Loucy (cell line): ENCODE measurements at regions not wholly inside any gene's neighbourhood (a gene's known extent, or its start where the extent isn't known, plus 50 kb on each side); places are given as distances from the start of the nearest gene placed in this dataset.

Source experiments
- H2AFZ ChIP-seq: fragments of 200-600 bp; sonication (generic); 2 replicates; pipeline ENCODE4 v1.6.0; 2016; ENCODE audit warnings: antibody characterized with exemption, mild to moderate bottlenecking, low read length, moderate library complexity
- H3F3A ChIP-seq: fragments of 200-600 bp; 2 replicates; pipeline ENCODE4 v1.6.0; 2016; ENCODE audit warnings: antibody characterized with exemption, low read depth, mild to moderate bottlenecking
- H3K27me3 ChIP-seq: fragments of 200-600 bp; sonication (generic); 2 replicates; pipeline ENCODE4 v1.6.1; 2014; ENCODE audit warnings: low read length, mild to moderate bottlenecking; ENCODE audit not compliant: insufficient read depth, poor library complexity, severe bottlenecking
- H3K36me3 ChIP-seq: fragments of 200-600 bp; sonication (generic); 2 replicates; pipeline ENCODE4 v1.6.1; 2016; ENCODE audit warnings: low read length; ENCODE audit not compliant: insufficient read depth
- H3K4me1 ChIP-seq: fragments of 200-600 bp; sonication (generic); 2 replicates; pipeline ENCODE4 v1.5.1; 2014; ENCODE audit warnings: low read length, mild to moderate bottlenecking; ENCODE audit not compliant: insufficient read depth, poor library complexity, severe bottlenecking
- H3K4me2 ChIP-seq: fragments of 200-600 bp; sonication (generic); 2 replicates; pipeline ENCODE4 v1.6.0; 2014; ENCODE audit warnings: antibody characterized with exemption, low read length, low read depth, mild to moderate bottlenecking; ENCODE audit not compliant: poor library complexity, severe bottlenecking
- H3K4me3 ChIP-seq: fragments of 200-600 bp; sonication (generic); 2 replicates; pipeline ENCODE4 v1.5.1; 2014; ENCODE audit warnings: low read length, mild to moderate bottlenecking, mixed read lengths; ENCODE audit not compliant: poor library complexity, severe bottlenecking
- H3K79me2 ChIP-seq: fragments of 200-600 bp; sonication (generic); 2 replicates; pipeline ENCODE4 v1.6.1; 2014; ENCODE audit warnings: low read length; ENCODE audit not compliant: insufficient read depth
- H3K9ac ChIP-seq: fragments of 200-600 bp; sonication (generic); 2 replicates; pipeline ENCODE4 v1.6.0; 2014; ENCODE audit warnings: mild to moderate bottlenecking, low read depth, low read length, moderate library complexity; ENCODE audit not compliant: poor library complexity, severe bottlenecking
- H3K9me2 ChIP-seq: fragments of 200-600 bp; sonication (generic); replicated peaks from 2 replicates; pipeline ENCODE4 v1.6.1; 2016; ENCODE audit warnings: low read depth, low read length, mixed read lengths
- H3K9me3 ChIP-seq: fragments of 200-600 bp; sonication (generic); 2 replicates; pipeline ENCODE4 v1.6.1; 2014; ENCODE audit warnings: mild to moderate bottlenecking, antibody characterized with exemption, low read length, low read depth; ENCODE audit not compliant: insufficient read depth
- H4K20me1 ChIP-seq: fragments of 200-600 bp; sonication (generic); 2 replicates; pipeline ENCODE4 v1.6.0; 2014; ENCODE audit warnings: antibody characterized with exemption, low read length, mild to moderate bottlenecking; ENCODE audit not compliant: insufficient read depth, poor library complexity, severe bottlenecking
- CTCF ChIP-seq: fragments of 200-600 bp; sonication (generic); conservative IDR thresholded peaks from 2 replicates; pipeline ENCODE4 v1.5.1; 2014; ENCODE audit warnings: mild to moderate bottlenecking, antibody characterized with exemption, low read length
- EZH2phosphoT487 ChIP-seq: fragments of 200-600 bp; IDR thresholded peaks from 2 replicates; pipeline ENCODE4 v1.6.1; 2018; ENCODE audit warnings: antibody characterized with exemption, mild to moderate bottlenecking, moderate library complexity, borderline replicate concordance

DNA sequence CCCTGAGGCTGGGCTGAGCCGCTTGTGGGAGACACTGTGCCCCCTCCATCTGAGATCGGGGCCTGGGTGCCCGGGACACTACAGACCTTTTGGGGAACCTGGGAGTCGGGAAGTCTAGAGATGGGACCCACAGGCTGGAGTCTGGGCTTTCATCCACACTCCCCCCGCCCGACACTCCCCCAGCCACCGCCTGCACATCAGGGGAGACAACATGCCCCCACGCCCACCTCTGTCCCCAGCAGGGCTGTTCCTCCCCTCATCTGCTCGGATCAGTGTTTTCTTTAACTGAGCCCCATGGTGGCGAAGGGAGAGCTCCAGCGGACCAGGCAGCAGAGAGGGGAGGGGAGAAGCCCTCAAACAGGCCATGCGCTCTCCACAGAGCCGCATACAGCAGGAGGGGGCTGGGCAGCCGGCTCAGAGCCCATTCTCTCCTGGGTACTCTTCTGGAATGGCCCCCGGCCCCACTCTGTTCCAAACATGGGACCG lies 174.7 kb downstream of the IGLL1 start:
- Histone ChIP-seq H3K4me2 (no peak overlapping the region), H3K79me2 (no peaks in the 10 kb centered on the region), H3K4me3 (no peak overlapping the region), H3K27me3 (no peaks in the 10 kb centered on the region), H3K36me3 (no peaks in the 10 kb centered on the region), H3K9ac (no peak overlapping the region), H3K9me2 (no peaks in the 10 kb centered on the region), H3K4me1 (peaks cover 7% of the 10 kb centered on the region), H2AFZ (no peak overlapping the region), H4K20me1 (no peaks in the 10 kb centered on the region), H3F3A (no peaks in the 10 kb centered on the region), H3K9me3 (no peaks in the 10 kb centered on the region)
- TF ChIP-seq CTCF, result no peak
- no peak for TF ChIP-seq EZH2phosphoT487

DNA sequence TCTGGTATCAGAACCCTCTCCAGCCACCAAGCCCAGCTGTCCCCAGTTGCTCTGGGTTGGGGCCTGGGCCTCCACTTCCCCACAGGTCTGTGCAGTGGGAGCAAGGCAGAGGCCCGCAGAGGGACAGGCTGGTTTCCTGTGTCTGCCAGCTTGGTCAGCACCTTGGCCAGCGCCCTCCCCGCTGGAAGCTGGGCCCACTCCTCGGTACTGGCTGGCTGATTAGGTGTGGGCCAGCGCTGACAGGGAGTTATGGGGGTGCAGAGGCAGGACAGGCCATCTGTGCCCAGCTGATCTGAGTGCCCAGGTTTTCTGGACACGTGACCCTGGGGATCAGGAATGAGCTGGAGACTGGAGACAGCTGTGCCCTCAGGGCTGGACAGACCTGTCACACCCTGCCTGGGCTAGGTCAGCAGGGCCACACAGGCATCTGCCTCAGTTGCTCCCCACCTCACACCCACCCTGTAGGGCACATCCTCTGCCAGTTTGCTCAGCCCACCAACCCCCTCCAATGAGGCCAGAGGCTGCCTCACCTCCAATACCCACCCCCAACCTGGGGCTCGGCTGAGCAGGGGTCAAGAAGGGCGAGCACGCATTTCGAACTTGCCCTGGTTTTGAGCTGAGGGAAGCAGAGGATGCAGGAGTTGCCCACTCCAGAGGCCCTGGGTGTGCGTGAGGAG lies 175.3 kb downstream of the IGLL1 start:
- Histone ChIP-seq H2AFZ (no peak overlapping the region), H3K9me2 (no peaks in the 10 kb centered on the region), H3K36me3 (no peaks in the 10 kb centered on the region), H3F3A (no peaks in the 10 kb centered on the region), H3K4me1 (peaks cover 9% of the 10 kb centered on the region), H4K20me1 (no peaks in the 10 kb centered on the region), H3K9me3 (no peaks in the 10 kb centered on the region), H3K4me3 (no peak overlapping the region), H3K27me3 (no peaks in the 10 kb centered on the region), H3K9ac (no peak overlapping the region), H3K4me2 (no peak overlapping the region), H3K79me2 (no peaks in the 10 kb centered on the region)
- TF ChIP-seq CTCF, result no peak
- TF ChIP-seq EZH2phosphoT487, result no peak

DNA sequence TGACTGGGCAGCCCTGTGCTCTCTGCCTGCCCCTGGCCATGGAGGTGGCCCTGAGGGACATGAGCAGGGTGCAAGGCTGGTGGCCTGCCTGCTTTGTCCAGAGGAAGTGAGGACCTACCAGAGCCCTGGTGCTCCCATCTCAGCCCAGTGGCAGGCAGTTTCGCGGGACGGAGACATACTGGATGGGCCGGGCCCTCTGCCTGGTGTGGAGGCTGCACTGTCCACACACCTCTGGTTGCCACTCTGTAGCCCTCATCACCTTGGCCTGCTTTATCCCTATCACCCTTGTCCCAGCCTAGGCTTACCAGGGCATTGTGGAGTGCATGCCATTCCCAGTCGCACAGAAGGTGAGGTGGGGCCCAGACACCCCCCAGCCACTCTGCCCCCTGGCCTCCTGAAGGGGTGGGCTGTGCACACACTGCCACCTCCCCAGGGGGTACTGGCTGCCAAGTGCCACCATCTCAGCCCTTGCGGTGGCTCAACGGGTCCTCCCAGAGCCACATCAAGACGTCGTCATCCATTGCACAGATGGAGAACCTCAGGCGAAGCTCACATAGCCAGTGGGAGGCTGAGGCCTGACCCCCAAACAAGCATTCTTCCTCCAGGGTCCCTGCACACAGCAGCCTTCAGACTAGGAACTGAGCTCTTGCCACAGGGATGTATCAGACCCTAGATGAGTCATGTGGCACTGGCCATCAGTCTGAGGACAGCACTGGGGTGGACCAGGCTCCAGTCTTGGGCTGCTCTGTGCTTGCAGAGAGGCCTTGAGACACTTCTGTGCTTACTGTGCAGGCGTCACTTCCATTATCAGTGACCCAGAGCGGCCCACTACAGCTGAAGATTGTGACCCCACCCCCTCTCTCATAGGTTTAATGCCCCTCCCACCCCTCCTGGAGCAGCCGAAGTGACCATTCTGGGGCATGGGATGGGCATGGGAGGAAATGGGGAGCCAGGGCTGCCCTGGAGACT lies 176.1 kb downstream of the IGLL1 start:
- H3K9ac ChIP-seq, result no peak overlapping the region
- H3K9me2 ChIP-seq, result no peaks in the 10 kb centered on the region
- H3K27me3 ChIP-seq, result no peaks in the 10 kb centered on the region
- H3K4me3 ChIP-seq, result no peak overlapping the region
- no peaks in the 10 kb centered on the region for H3K79me2 ChIP-seq
- no peak overlapping the region for H2AFZ ChIP-seq
- H3K4me2 ChIP-seq, result no peak overlapping the region
- peaks cover 11% of the 10 kb centered on the region for H3K4me1 ChIP-seq
- no peaks in the 10 kb centered on the region for H3K9me3 ChIP-seq
- no peaks in the 10 kb centered on the region for H3K36me3 ChIP-seq
- no peaks in the 10 kb centered on the region for H4K20me1 ChIP-seq
- TF ChIP-seq EZH2phosphoT487 (no peak), CTCF (no peak)
- H3F3A ChIP-seq, result no peaks in the 10 kb centered on the region
